H1 (cell line): ENCODE measurements at regions not wholly inside any gene's neighbourhood (a gene's known extent, or its start where the extent isn't known, plus 50 kb on each side); places are given as distances from the start of the nearest gene placed in this dataset.

Experiments
- SRF ChIP-seq: IDR thresholded peaks from 2 replicates; pipeline ENCODE4 v1.6.1; 2011; ENCODE audit warnings: mild to moderate bottlenecking, low read depth, low read length, moderate library complexity

DNA sequence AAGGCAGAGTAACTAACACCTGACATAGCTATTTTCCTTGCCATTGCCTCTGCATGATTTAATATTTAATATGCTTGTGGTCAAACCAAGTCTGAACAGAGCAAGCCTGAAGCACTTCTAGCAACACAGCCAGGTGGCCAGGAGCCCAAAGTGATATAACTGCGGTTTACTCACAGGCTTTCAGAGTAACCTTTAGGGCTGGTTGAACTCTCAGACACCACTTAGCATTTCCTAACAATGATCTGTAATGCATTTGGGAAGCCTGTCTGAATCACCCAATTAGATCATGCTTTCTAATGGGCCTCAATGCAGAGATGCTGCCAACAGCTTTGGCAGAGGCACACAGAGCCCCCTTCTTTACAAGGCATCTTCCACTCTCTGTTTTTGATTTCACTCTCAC is 96.1 kb downstream of the FDX1 start (continued):
- TF ChIP-seq SRF = no peak
- TF ChIP-seq, all 59 proteins: peak for 0
